Ascending aorta (tissue), 2 donors: ENCODE measurements at regions not wholly inside any gene's neighbourhood (a gene's known extent, or its start where the extent isn't known, plus 50 kb on each side); places are given as distances from the start of the nearest gene placed in this dataset.

Experiments used
- DNase-seq, 2 donors: peaks; one replicate each; pipeline ENCODE4 v3.0.0-alpha.2; 2019; ENCODE audit warnings: low spot score in 2 of 2
- H3K27ac ChIP-seq, 2 donors: fragments of 200-600 bp; sonication (generic); one replicate each; pipeline ENCODE4 v1.5.1; 2016 to 2017; ENCODE audit warnings: mild to moderate bottlenecking in 1 of 2
- H3K27me3 ChIP-seq: fragments of 200-600 bp; sonication (generic); one replicate; pipeline ENCODE4 v1.5.1; 2017
- H3K36me3 ChIP-seq, 2 donors: fragments of 200-600 bp; sonication (generic); one replicate each; pipeline ENCODE4 v1.5.1; 2016
- H3K4me1 ChIP-seq, 2 donors: fragments of 200-600 bp; sonication (generic); one replicate each; pipeline ENCODE4 v1.5.1; 2016 to 2017; ENCODE audit warnings: mild to moderate bottlenecking in 1 of 2
- H3K4me3 ChIP-seq, 2 donors: fragments of 200-600 bp; sonication (generic); one replicate each; pipeline ENCODE4 v1.5.1; 2016 to 2017; ENCODE audit warnings: mild to moderate bottlenecking in 1 of 2
- H3K9me3 ChIP-seq, 2 donors: fragments of 200-600 bp; sonication (generic); one replicate each; pipeline ENCODE4 v1.5.1; 2016
- intact Hi-C: fragments of 100-400 bp; cut with DNase I; formaldehyde crosslinking; loops from one replicate; pipeline ENCODE4 v1.15.1; 2023
- TF ChIP-seq, protein P1 (sequence below), 3 experiments: fragments of 200-600 bp in 2 of 3; fragments of 450-650 bp in 1 of 3; sonication (generic) in 2 of 3; IDR thresholded peaks; one replicate each; pipeline ENCODE4 v1.5.1; 2016 to 2019; ENCODE audit warnings: antibody characterized with exemption in 3 of 3, mild to moderate bottlenecking in 1 of 3, moderate library complexity in 1 of 3

DNA sequence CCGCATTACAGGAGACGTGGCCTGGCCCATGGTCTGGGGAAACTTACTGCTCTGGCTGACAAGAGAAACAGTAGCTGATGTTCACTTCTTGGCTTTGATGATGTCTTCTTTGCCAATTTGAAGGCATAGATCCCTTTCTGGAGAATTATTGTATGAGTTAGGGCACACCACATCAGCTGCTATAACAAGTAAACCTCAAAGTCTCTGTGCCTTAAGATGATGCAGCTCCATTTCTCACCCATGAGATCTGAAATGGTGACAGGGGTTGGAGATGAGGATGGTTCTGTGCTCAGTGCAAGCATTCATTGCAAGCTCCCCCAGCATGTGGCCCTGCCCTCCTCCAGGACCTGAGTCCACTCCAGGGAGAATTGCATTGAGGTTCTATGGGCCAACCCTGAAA lies 157.4 kb downstream of the IRX5 start:
- no peak overlapping the region for H3K4me3 ChIP-seq
- peak in 1 of 2 donors; percentile 39 for DNase-seq
- TF ChIP-seq, protein P1, sequence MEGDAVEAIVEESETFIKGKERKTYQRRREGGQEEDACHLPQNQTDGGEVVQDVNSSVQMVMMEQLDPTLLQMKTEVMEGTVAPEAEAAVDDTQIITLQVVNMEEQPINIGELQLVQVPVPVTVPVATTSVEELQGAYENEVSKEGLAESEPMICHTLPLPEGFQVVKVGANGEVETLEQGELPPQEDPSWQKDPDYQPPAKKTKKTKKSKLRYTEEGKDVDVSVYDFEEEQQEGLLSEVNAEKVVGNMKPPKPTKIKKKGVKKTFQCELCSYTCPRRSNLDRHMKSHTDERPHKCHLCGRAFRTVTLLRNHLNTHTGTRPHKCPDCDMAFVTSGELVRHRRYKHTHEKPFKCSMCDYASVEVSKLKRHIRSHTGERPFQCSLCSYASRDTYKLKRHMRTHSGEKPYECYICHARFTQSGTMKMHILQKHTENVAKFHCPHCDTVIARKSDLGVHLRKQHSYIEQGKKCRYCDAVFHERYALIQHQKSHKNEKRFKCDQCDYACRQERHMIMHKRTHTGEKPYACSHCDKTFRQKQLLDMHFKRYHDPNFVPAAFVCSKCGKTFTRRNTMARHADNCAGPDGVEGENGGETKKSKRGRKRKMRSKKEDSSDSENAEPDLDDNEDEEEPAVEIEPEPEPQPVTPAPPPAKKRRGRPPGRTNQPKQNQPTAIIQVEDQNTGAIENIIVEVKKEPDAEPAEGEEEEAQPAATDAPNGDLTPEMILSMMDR (IDR thresholded peaks at IDR 0.05) = no peak

DNA sequence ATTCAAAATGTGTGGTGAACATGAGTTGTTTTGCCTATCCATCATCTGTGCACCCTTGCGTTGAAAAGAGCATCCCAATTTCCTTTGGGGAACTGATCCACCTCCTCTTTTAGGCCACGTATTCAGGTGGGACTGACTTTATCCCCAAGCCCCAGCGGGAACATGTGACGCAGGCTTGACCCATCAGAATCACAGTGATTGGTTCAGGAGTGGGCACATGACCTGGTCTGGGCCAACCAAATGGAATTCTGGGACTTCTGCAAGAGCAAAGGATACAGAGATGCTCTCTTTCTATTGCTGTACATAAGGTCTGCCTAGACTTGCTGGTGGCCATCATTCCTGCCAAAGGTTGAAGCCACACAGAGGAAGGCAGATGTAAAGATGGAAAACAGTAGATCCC lies 158.9 kb downstream of the IRX5 start:
- no peaks in the 10 kb centered on the region for H3K4me1 ChIP-seq
- DNase-seq = peak in 1 of 2 donors; percentile 33
- no peaks in the 10 kb centered on the region for H3K27me3 ChIP-seq
- no peaks in the 10 kb centered on the region for H3K36me3 ChIP-seq
- H3K27ac ChIP-seq = no peak overlapping the region
- TF ChIP-seq, protein P1 (IDR thresholded peaks at IDR 0.05) = no peak
- intact Hi-C loops = no loop called here
- no peak overlapping the region for H3K4me3 ChIP-seq
- H3K9me3 ChIP-seq = no peaks in the 10 kb centered on the region

More for the DNA sequence above, 157.4 kb downstream of the IRX5 start:
- no peaks in the 10 kb centered on the region for H3K4me1 ChIP-seq
- no peaks in the 10 kb centered on the region for H3K36me3 ChIP-seq
- H3K27me3 ChIP-seq = no peaks in the 10 kb centered on the region
- no peaks in the 10 kb centered on the region for H3K9me3 ChIP-seq
- no peak overlapping the region for H3K27ac ChIP-seq
- intact Hi-C loops = no loop called here

DNA sequence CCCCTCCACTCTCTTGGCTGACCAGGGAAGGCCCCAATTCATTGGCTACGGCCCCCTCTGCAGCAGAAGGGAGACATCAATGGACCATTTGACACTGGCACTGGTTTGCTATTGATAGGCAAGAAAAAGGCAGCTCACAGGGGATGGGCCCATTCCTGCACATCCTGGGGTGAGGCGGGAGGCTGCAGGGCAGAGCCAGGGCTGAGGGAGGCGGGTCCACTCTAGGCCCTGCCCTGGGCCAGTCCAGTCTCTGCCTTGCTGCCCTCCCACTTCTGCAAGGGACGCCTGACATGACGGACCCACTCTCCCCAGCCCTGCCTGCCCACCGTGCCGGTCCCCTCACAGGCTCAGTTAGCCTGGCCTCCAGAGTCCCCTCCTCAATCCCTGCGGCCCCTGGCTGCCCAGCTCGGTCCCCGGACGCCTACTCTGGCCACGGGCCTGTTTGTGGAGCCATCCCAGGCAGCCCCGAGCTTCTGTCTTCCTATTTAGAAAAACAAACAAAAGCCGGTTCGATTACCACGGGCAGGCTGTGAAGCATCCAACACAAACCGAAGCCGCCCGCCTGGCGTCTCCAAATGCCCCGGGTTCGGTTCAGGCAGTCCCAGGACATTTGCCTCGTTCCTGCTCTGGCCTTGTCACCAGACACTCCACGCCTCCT lies 160.7 kb downstream of the IRX5 start:
- TF ChIP-seq, protein P1 (IDR thresholded peaks at IDR 0.05) = no peak
- H3K27me3 ChIP-seq = no peaks in the 10 kb centered on the region
- H3K9me3 ChIP-seq = no peaks in the 10 kb centered on the region
- H3K4me3 ChIP-seq = no peak overlapping the region
- no peaks in the 10 kb centered on the region for H3K4me1 ChIP-seq
- DNase-seq = no peak
- no peaks in the 10 kb centered on the region for H3K36me3 ChIP-seq
- intact Hi-C loops = no loop called here
- no peak overlapping the region for H3K27ac ChIP-seq

DNA sequence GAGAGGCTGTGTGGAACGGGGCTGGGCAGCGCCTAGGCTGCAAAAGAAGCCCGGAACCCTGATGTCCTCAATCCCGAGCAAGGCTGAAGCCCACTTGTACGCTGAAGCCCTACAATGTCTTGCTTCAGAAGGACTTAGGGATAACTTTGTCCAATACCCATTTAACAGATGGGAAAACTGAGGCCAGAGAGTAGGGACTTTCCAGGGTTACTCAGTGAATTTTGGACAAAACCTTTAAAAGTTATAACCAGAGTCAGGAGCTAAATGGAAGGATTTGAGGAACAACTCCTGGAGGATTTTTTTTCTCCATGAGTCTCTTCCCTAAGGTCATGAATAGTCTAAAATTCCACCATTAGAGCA lies 161.2 kb downstream of the IRX5 start:
- no peaks in the 10 kb centered on the region for H3K9me3 ChIP-seq
- no peak overlapping the region for H3K4me3 ChIP-seq
- H3K27ac ChIP-seq = no peak overlapping the region
- no peaks in the 10 kb centered on the region for H3K36me3 ChIP-seq
- intact Hi-C loops = no loop called here
- no peaks in the 10 kb centered on the region for H3K4me1 ChIP-seq
- no peaks in the 10 kb centered on the region for H3K27me3 ChIP-seq
- DNase-seq = no peak
- TF ChIP-seq, protein P1 (IDR thresholded peaks at IDR 0.05) = no peak

DNA sequence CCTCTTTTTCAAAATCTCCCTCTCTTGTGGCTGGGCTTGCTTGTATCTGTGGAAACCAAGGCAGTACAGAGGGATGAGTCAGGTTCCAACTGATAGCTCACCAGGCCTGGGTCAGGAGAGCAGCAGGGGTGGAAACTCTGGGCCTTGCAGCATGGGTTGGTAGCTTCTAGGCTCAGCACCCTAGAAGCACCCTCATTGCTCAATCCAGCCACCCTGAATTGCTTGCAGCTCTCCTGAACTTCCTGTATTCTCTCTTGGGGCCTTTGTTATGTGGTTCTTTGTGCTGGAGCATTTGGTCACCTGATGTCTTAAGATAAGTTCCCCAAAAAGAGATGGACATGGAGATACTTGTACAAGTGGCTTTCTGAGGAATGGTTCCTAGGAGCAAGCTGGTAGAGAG lies 169.4 kb downstream of the IRX5 start:
- Histone ChIP-seq H3K36me3 (no peaks in the 10 kb centered on the region), H3K27ac (no peak overlapping the region), H3K4me1 (peaks cover 0 to 3% of the 10 kb centered on the region in 2 donors), H3K9me3 (no peaks in the 10 kb centered on the region), H3K4me3 (no peak overlapping the region), H3K27me3 (no peaks in the 10 kb centered on the region)
- TF ChIP-seq, protein P1 (IDR thresholded peaks at IDR 0.05) = no peak
- intact Hi-C loops = no loop called here
- no peak for DNase-seq

DNA sequence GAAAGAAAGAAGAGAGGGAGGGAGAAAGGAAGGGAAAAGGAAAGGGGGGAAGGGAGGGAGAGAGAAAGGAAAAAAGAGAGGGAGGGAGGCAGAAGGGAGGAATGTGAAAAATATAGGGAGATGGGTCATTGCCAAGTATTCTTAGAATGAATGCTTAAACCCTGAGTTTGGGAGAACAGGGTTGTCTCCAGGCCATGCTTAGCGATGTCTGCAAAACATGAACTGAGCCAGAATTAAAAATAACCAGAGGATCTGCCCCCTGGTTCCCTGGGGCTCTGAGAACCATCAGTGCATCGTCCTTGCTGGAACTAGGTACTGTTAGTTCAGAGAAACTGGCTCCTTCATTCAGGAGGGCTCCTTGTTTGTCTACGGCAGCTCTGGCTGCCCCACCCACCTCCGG lies 170.4 kb downstream of the IRX5 start:
- Histone ChIP-seq H3K4me3 (no peak overlapping the region), H3K4me1 (peaks cover 0 to 3% of the 10 kb centered on the region in 2 donors), H3K27me3 (no peaks in the 10 kb centered on the region), H3K36me3 (no peaks in the 10 kb centered on the region), H3K9me3 (no peaks in the 10 kb centered on the region), H3K27ac (no peak overlapping the region)
- DNase-seq = no peak
- TF ChIP-seq, protein P1 (IDR thresholded peaks at IDR 0.05) = no peak
- intact Hi-C loops = no loop called here
